ENCODE measurements at regions not wholly inside any gene's neighbourhood (a gene's known extent, or its start where the extent isn't known, plus 50 kb on each side); places are given as distances from the start of the nearest gene placed in this dataset.
A peak's percentile ranks its signal among the peaks of the same experiment; 100 is the strongest.

DNA sequence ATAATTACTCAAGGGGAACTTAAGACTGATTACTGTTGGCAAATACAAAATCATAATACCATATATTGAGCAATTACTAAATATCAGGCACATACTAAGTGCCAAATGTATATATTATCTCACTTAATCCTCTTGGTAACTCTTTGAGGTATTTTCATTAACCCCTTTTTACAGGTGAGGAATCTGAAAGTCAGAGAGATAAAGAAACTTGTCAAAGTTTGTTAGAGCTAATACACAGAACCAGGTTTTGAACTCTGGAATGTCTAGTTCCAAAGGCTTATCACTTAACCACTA is 80.3 kb downstream of the LLPH start:
- H3K27ac Mint-ChIP-seq: no peak overlapping the region

DNA sequence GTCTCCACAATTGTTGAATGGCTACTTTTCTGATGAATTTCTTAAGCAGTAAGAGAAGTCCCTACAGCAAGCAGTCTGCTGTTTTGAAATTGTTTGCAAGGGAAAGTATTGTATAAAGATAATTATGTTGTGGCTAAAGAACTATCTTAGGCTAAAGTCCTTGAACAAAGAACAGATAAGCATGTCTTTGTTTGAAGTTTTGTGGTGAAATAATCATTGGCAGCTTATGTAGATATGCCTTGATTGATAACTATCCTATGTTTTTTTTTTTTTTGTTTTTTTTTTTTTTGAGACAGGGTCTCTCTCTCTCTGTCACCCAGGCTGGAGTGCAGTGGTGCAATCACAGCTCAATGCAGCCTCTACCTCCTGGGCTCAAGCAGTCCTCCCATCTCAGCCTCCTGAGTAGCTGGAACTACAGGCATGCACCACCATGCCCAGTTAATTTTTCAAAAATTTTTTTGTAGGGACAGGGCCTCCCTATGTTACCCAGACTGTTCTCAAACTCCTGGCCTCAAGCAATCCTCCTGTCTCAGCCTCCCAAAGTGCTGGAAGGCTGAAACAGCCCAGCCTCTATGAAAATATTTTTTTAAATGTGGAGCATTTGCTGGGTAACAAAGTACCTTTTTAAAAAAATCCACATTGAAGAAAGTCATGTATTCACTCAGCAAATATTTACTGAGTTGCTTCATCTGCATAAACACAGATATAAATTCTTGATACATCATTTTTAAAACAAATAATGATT is 80.8 kb downstream of the LLPH start:
- Mint-ChIP-seq H3K4me1 (no peaks in the 10 kb centered on the region), H3K9me3 (no peaks in the 10 kb centered on the region), H3K27me3 (peaks cover 3% of the 10 kb centered on the region), H3K4me3 (no peak overlapping the region), H3K27ac (no peak overlapping the region), H3K36me3 (ENCODE audit: low read depth) (no peaks in the 10 kb centered on the region)
- ATAC-seq (replicated peaks): no peak

More for the DNA sequence above, 80.3 kb downstream of the LLPH start:
- H3K27me3 Mint-ChIP-seq: peaks cover 5% of the 10 kb centered on the region
- no peaks in the 10 kb centered on the region for H3K4me1 Mint-ChIP-seq
- no peak for ATAC-seq (replicated peaks)
- H3K36me3 Mint-ChIP-seq (ENCODE audit: low read depth): no peaks in the 10 kb centered on the region
- no peaks in the 10 kb centered on the region for H3K9me3 Mint-ChIP-seq
- no peak overlapping the region for H3K4me3 Mint-ChIP-seq

DNA sequence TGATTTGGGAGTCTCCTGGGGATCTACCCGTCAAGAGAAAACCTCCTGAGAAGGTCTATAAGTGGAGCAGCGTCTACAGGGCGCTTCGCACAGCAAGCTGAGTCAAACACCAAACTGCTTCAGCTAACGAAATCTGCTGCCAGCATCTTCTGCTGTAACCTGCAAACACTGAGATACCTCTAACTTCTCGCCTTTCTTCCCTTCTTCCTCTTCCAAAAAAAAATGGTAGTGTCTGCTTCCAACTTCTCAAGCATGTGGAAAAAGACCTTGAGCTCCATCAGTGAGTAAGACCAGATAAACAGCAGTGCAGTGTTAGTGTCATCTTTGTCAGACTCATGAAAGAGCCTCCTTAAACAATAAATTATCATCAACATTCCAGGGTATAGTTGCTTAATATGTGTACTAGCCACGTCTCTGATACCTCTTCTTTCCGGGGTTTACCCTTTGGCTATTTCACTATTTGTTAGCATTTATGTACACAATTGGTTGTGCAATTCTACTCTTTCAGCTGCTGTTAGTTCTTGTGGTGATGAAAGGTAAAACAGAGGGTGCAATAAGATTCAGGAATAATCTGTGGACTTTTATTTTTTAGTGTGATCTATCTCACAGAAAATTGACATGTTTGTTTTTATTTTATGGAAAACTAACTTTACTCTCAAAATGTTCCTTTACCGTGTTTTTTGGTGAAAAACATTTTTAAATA is 81.6 kb downstream of the LLPH start:
- no peak for ATAC-seq (replicated peaks)
- Mint-ChIP-seq H3K27me3 (peaks cover 3% of the 10 kb centered on the region), H3K9me3 (no peaks in the 10 kb centered on the region), H3K4me1 (no peaks in the 10 kb centered on the region), H3K36me3 (ENCODE audit: low read depth) (no peaks in the 10 kb centered on the region), H3K27ac (no peak overlapping the region), H3K4me3 (no peak overlapping the region)

DNA sequence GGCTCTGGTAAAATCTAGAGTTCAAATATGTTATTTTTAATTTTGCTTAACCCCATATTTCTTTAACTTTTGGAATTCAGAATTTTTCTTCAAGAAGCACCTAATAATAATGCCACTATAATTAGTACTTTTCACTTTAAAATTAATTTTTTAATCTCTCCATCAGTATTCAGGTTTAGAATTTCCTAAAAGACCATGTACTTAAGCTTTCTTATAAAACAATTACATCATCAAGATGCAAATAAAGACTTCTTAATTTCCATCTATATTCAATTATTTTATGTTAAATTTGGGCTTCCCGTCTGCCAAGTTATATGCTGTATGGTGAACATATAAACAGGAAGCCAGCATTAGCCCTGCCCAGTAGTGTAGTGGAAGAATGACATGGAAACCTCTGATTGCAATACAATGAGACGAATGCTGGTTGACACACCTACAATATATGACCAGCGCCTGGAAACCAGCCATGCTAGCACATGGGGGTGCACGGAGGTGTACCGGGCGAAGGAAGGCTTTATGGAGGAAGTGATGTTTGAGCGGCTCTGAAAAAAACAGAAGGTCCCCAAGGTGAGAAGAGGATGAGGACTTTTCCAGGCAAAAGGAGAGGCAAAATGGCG is 82.2 kb downstream of the LLPH start:
- H3K27ac Mint-ChIP-seq: no peak overlapping the region
- no peaks in the 10 kb centered on the region for H3K9me3 Mint-ChIP-seq
- no peak for ATAC-seq (replicated peaks)
- H3K27me3 Mint-ChIP-seq: peaks cover 3% of the 10 kb centered on the region
- H3K4me3 Mint-ChIP-seq: no peak overlapping the region
- H3K36me3 Mint-ChIP-seq (ENCODE audit: low read depth): no peaks in the 10 kb centered on the region
- no peaks in the 10 kb centered on the region for H3K4me1 Mint-ChIP-seq

DNA sequence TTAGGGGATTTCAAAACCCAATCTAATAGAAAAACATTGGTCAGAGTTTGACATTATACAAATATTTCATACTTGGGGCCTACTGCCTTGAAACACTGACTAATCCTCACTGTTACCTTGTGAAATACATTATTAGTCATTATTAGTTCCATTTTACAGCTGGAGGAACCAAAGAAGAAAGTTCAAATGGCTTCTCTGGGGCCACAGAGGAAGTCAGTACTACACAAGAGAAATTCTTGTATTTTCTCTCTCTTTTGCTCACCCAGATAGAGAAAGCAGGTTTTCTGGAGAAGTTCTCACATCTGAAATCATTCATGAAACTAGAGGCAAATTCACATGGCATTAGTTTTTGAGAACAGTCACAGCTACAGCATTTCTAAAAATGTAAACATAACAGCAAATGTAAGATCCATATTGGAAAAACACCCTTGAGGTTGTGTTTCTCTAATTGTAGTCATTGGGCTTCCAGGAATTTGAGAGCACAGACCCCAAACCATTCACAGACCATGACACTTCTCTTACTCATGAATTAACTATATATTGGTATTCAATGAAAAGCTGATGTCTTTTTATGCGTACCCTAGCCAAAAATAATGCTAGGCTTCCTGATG is 83.0 kb downstream of the LLPH start:
- ATAC-seq (replicated peaks): peak; percentile 14
- H3K27me3 Mint-ChIP-seq: peaks cover 7% of the 10 kb centered on the region
- H3K4me3 Mint-ChIP-seq: no peak overlapping the region
- no peaks in the 10 kb centered on the region for H3K4me1 Mint-ChIP-seq
- no peaks in the 10 kb centered on the region for H3K36me3 Mint-ChIP-seq (ENCODE audit: low read depth)
- H3K27ac Mint-ChIP-seq: no peak overlapping the region
- H3K9me3 Mint-ChIP-seq: no peaks in the 10 kb centered on the region

DNA sequence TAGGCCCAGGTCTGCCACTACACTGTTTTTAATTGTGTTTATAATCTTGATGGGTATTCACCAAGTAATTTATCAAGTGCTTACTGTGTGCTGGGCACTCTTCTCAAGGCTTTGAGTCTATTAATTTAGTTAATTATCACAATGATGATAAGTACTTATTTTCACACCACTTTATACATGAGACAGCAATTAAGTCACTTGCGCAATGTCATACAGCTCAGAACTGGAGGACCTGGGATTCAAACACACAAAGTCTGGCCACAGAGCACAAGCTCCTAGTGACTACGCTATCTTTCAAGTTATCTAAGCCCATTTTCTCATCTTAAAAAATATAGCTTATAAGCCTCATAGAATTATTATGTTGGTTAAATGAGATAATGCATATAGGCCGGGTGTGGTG is 85.0 kb downstream of the LLPH start:
- Mint-ChIP-seq H3K4me1 (no peaks in the 10 kb centered on the region), H3K9me3 (no peaks in the 10 kb centered on the region), H3K36me3 (ENCODE audit: low read depth) (no peaks in the 10 kb centered on the region), H3K27ac (no peak overlapping the region), H3K27me3 (peaks cover 5% of the 10 kb centered on the region), H3K4me3 (no peak overlapping the region)
- ATAC-seq (replicated peaks): no peak

DNA sequence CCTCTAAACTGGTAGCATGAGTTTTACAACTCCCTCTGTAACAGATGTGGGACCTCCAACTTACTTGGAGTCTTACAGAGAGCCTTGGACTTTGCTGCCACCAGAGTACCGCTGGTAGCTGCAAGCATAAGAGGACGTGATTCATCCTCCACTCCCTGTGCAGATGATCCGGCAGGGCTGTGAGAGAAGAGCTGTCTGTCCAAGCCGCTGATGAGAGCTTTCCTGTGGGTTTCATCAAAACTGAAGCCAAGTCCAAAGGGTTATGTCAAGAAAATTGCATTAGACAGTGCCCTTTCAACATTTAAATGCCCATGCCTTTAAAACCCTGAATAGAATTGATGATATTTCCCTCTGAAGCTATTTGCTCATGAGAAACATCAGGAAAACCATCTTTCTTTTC is 85.8 kb downstream of the LLPH start:
- no peak overlapping the region for H3K27ac Mint-ChIP-seq

DNA sequence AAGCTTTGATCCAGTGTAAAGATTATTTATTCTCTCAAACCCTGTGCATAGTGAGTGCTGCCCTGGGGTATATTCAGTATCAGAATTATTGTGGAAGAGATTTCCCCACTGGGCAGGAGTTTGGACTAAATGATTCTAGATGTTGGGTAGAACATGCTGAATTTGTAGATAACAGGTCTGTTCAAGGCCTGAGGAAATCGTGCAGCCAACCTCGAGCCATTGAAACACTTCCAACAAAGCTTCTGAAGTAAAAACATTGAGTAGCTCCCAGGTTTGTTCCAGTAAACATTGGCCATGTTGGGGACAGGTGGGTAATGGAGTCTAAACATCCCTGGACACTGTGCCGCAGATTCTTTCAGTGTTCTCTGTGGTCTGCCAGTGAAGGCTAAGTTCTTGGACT is 87.5 kb downstream of the LLPH start:
- no peak overlapping the region for H3K27ac Mint-ChIP-seq
- H3K27me3 Mint-ChIP-seq: peaks cover 18% of the 10 kb centered on the region
- no peaks in the 10 kb centered on the region for H3K4me1 Mint-ChIP-seq
- H3K36me3 Mint-ChIP-seq (ENCODE audit: low read depth): no peaks in the 10 kb centered on the region
- no peak overlapping the region for H3K4me3 Mint-ChIP-seq
- no peaks in the 10 kb centered on the region for H3K9me3 Mint-ChIP-seq
- no peak for ATAC-seq (replicated peaks)

More for the DNA sequence above, 85.8 kb downstream of the LLPH start:
- no peak for ATAC-seq (replicated peaks)
- Mint-ChIP-seq H3K4me1 (no peaks in the 10 kb centered on the region), H3K9me3 (no peaks in the 10 kb centered on the region), H3K27me3 (peaks cover 13% of the 10 kb centered on the region), H3K4me3 (no peak overlapping the region), H3K36me3 (ENCODE audit: low read depth) (no peaks in the 10 kb centered on the region)

DNA sequence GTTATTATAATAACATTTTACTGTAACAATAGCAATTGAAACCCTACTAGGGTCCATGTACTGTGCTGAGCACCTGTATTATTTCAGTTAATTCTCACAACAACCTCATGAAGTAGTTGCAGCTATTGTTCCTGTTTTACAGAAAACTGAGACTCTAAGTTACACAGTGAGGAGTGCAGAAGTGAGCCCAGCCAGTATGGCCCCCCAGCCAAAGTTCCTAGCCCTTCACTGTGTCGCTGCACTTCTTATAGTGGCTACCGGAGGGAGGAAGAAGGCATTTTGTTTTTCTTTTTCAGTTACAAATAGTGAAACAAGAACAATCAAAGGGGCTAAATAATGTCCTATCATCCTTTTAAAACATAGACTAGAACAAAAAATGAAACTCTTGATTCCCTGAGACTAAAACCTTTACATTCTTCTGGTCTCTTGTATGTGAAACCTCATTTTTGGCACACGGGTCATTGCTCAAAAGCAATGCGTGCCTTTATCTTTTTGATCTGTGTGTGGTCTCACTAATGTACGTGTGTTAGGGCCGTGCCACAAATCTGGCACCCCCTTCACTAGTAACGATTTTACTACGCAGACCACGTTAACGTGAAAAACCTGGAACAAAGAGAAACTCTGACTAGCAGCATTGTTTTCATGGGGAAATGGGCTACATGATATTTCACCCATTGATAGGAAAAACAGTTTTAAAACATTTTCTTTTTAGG is 88.7 kb downstream of the LLPH start:
- Mint-ChIP-seq H3K27me3 (peaks cover 18% of the 10 kb centered on the region), H3K4me1 (no peaks in the 10 kb centered on the region), H3K27ac (no peak overlapping the region), H3K9me3 (no peaks in the 10 kb centered on the region), H3K4me3 (no peak overlapping the region), H3K36me3 (ENCODE audit: low read depth) (no peaks in the 10 kb centered on the region)
- no peak for ATAC-seq (replicated peaks)

DNA sequence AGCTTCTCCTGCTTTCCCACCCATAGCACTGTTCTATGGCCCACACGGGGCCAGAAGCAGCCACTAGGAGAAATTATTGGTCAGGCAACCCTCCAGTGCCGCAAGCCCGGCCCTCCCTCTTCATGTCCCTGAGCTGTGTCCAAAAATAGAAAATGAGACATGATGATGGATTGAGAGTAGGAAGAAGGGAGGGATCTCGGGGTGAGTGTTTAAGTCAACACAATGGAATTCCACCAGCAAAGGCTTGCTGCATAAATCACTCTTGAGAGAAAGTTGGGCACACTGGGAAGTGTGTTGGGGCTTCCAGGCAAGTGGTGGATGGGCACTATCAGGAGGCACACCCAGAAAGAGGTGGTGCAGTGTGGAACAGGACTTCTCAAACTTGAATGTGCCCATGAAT is 94.2 kb downstream of the LLPH start:
- no peak overlapping the region for H3K4me3 Mint-ChIP-seq
- H3K9me3 Mint-ChIP-seq: no peaks in the 10 kb centered on the region
- H3K4me1 Mint-ChIP-seq: no peaks in the 10 kb centered on the region
- no peak for ATAC-seq (replicated peaks)
- H3K36me3 Mint-ChIP-seq (ENCODE audit: low read depth): no peaks in the 10 kb centered on the region
- peaks cover 32% of the 10 kb centered on the region for H3K27me3 Mint-ChIP-seq
- no peak overlapping the region for H3K27ac Mint-ChIP-seq

DNA sequence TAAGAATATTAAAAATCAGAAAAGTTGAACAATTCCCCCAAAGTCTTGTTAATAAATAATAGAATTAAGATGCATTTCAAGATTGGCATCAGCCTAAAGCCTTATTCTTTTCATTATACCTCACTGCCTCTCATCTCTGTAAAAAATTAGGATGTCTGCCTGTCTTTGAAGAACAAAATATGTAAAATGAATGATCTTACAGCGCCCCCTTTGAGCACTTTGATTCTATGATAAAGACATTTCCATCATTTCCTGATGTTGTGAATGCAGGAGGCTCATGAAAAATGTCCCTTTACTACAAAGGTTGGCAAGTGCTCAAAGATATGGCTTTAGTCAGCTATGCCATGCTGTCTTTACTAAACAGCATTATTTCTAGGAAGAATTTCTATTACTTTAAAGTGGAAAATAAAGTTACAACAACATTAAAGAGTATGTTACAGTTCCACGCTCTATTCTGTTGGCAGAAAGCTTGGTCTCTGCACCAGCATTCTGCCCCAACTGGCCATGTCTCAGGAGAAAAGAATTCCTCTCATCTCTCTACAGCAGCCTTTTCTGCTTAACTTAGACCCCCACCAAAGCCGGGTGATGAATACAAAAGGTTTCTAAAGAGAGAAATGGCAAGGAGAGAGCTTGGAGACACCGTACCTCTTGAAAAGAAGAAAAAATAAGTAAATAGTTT is 95.1 kb downstream of the LLPH start:
- no peak overlapping the region for H3K4me3 Mint-ChIP-seq
- no peaks in the 10 kb centered on the region for H3K36me3 Mint-ChIP-seq (ENCODE audit: low read depth)
- H3K27ac Mint-ChIP-seq: no peak overlapping the region
- H3K9me3 Mint-ChIP-seq: no peaks in the 10 kb centered on the region
- H3K4me1 Mint-ChIP-seq: no peaks in the 10 kb centered on the region
- H3K27me3 Mint-ChIP-seq: peaks cover 34% of the 10 kb centered on the region
- ATAC-seq (replicated peaks): no peak

DNA sequence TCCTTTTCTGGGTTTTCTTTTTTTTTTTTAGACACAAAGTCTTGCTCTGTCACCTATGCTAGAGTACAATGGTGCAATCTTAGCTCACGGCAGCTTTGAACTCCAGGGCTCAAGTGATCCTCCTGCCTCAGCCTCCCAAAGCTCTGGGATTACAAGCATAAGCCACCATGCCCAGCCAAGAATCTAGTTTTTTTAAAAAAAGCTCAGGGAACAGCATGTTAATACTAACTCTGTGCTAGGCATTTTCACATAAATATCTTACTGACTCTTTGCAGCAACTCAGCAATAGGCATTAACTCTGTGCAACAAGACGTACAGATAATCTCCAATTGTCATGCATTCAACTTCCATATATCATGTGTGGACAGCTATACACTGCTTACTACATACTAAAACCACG is 97.4 kb downstream of the LLPH start:
- peaks cover 22% of the 10 kb centered on the region for H3K27me3 Mint-ChIP-seq
- H3K36me3 Mint-ChIP-seq (ENCODE audit: low read depth): no peaks in the 10 kb centered on the region
- H3K27ac Mint-ChIP-seq: no peak overlapping the region
- H3K4me3 Mint-ChIP-seq: no peak overlapping the region
- ATAC-seq (replicated peaks): no peak
- no peaks in the 10 kb centered on the region for H3K9me3 Mint-ChIP-seq
- H3K4me1 Mint-ChIP-seq: no peaks in the 10 kb centered on the region

DNA sequence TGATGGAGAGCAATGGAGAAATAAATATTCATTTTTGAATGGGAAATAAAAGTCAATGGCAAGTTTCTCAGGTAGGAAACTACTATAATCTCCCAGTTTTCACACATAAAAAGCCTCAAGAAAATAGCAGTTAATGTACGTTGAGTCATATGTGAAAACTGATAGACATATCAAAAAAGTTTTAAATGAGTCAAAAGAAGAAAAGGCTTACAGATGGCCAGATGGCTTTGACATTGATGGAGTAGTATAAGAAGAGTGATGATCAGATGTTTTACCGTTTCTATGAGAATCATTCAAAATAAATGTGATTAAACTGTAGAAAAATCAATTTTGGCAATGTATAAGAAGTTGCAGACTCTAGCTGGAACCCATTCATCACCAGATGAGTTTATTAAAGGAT is 97.8 kb downstream of the LLPH start:
- H3K27ac Mint-ChIP-seq: no peak overlapping the region
- no peaks in the 10 kb centered on the region for H3K36me3 Mint-ChIP-seq (ENCODE audit: low read depth)
- no peak overlapping the region for H3K4me3 Mint-ChIP-seq
- H3K27me3 Mint-ChIP-seq: peaks cover 22% of the 10 kb centered on the region
- H3K9me3 Mint-ChIP-seq: no peaks in the 10 kb centered on the region
- no peak for ATAC-seq (replicated peaks)
- no peaks in the 10 kb centered on the region for H3K4me1 Mint-ChIP-seq

DNA sequence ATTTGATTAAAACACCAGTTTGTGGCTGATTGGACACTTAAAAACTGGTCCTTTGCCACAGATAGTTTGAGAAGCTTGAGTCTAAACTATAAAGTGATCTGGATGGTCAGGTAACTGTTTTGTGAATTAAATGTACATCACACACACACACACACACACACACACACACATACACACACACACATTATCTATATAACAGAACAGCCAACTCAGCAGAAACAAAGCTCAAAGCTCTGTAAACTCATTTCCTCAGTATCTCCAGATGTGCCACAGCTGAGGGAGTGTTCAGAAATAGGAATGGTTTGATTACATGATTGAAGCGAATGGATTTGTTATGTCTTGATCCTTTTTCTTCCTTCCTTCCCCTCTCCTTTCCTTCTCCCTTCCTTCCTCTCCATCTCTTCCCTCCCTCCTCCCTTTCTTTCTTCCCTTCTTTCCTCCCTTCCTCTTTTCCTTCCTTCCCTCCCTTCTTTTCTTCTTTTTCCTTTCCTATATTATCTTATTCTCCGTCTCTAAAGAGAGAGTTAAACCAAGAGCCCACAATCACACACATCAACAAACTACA is 100.3 kb downstream of the LLPH start:
- H3K9me3 Mint-ChIP-seq: no peaks in the 10 kb centered on the region
- no peak overlapping the region for H3K27ac Mint-ChIP-seq
- no peaks in the 10 kb centered on the region for H3K36me3 Mint-ChIP-seq (ENCODE audit: low read depth)
- H3K27me3 Mint-ChIP-seq: peaks cover 28% of the 10 kb centered on the region
- H3K4me1 Mint-ChIP-seq: no peaks in the 10 kb centered on the region
- no peak overlapping the region for H3K4me3 Mint-ChIP-seq
- ATAC-seq (replicated peaks): no peak

All from activated T-helper 17 cell treated with anti-CD3 and anti-CD28 coated beads, Interleukin-2, amount 50 U/mL, for 72 hours (primary cell).